ENCODE measurements at regions not wholly inside any gene's neighbourhood (a gene's known extent, or its start where the extent isn't known, plus 50 kb on each side); places are given as distances from the start of the nearest gene placed in this dataset.

- no peak for TF ChIP-seq POLR2A (IDR thresholded peaks at IDR 0.05)
- no peak for TF ChIP-seq CTCF (IDR thresholded peaks at IDR 0.05)
These were observed 266.4 kb upstream of the NBEA start for GRCh38 chr13:34675626-34676025.

Data from heart left ventricle (tissue), 13 donors.